SK-N-SH (cell line): ENCODE measurements at regions not wholly inside any gene's neighbourhood (a gene's known extent, or its start where the extent isn't known, plus 50 kb on each side); places are given as distances from the start of the nearest gene placed in this dataset.

Experiments
- CTCF ChIA-PET: fragments of 300-600, 350-600 bp; formaldehyde crosslinking; extraction: SDS; loops from one replicate; lab custom pipeline; 2021; lab: Yijun Ruan, JAX
- POLR2A ChIA-PET: fragments of 350-600 bp; sonication (Branson Sonifier 250); formaldehyde crosslinking; extraction: SDS; loops from one replicate; lab custom pipeline; 2020; ENCODE audit warnings: antibody characterized with exemption, inconsistent platforms; lab: Yijun Ruan, JAX
- DNase-seq: peaks from one replicate; pipeline ENCODE4 v3.0.0; 2012
- H2AFZ ChIP-seq: fragments of 200-600 bp; sonication (generic); 2 replicates; pipeline ENCODE4 v1.8.1; 2016; ENCODE audit warnings: antibody characterized with exemption, mild to moderate bottlenecking, low read depth
- H3F3A ChIP-seq: fragments of 200-600 bp; sonication (generic); replicated peaks from 2 replicates; pipeline ENCODE3; 2016; ENCODE audit warnings: antibody characterized with exemption, mild to moderate bottlenecking; ENCODE audit not compliant: insufficient read depth
- H3K27ac ChIP-seq, 2 experiments: fragments of 200-500 bp in 1 of 2; fragments of 200-600 bp in 1 of 2; sonication (Bioruptor generic) in 1 of 2; sonication (generic), shearing (Covaris generic) in 1 of 2; 2 replicates each; pipeline versions ENCODE4 v1.5.1 to v1.6.1; 2014 to 2016; ENCODE audit warnings: low read depth in 2 of 2, inconsistent platforms in 1 of 2, low read length in 1 of 2, mild to moderate bottlenecking in 1 of 2, mixed read lengths in 1 of 2
- H3K27me3 ChIP-seq: fragments of 200-600 bp; sonication (generic), shearing (Covaris generic); 2 replicates; pipeline ENCODE4 v1.6.1; 2016; ENCODE audit warnings: mixed run types; ENCODE audit not compliant: insufficient read depth
- H3K36me3 ChIP-seq, 2 experiments: fragments of 200-500 bp in 1 of 2; fragments of 200-600 bp in 1 of 2; sonication (Bioruptor generic) in 1 of 2; sonication (generic) in 1 of 2; replicated peaks in 1 of 2; 2 replicates each; pipeline versions ENCODE3 to v1.5.1; 2014 to 2016; ENCODE audit warnings: low read length in 1 of 2, mild to moderate bottlenecking in 1 of 2; ENCODE audit not compliant: insufficient read depth in 2 of 2, control insufficient read depth in 1 of 2
- H3K4me1 ChIP-seq, 2 experiments: fragments of 200-500 bp in 1 of 2; fragments of 200-600 bp in 1 of 2; sonication (Bioruptor generic) in 1 of 2; sonication (generic), shearing (Covaris generic) in 1 of 2; 2 replicates each; pipeline versions ENCODE4 v1.5.1 to v1.6.1; 2014 to 2016; ENCODE audit warnings: low read depth in 1 of 2, low read length in 1 of 2, mixed run types in 1 of 2; ENCODE audit not compliant: insufficient read depth in 2 of 2, control insufficient read depth in 1 of 2
- H3K4me2 ChIP-seq: fragments of 200-600 bp; sonication (generic), shearing (Covaris generic); 2 replicates; pipeline ENCODE4 v1.6.1; 2017; ENCODE audit warnings: mixed run types
- H3K4me3 ChIP-seq, 2 experiments: fragments of 200-500 bp in 1 of 2; fragments of 200-600 bp in 1 of 2; sonication (Bioruptor generic) in 1 of 2; sonication (generic), shearing (Covaris generic) in 1 of 2; 2 replicates each; pipeline versions ENCODE4 v1.5.1 to v1.8.1; 2014 to 2016; ENCODE audit warnings: low read depth in 2 of 2, inconsistent platforms in 1 of 2, low read length in 1 of 2, mild to moderate bottlenecking in 1 of 2, mixed read lengths in 1 of 2, moderate library complexity in 1 of 2
- H3K79me2 ChIP-seq: fragments of 200-600 bp; sonication (generic); 2 replicates; pipeline ENCODE4 v1.8.1; 2017; ENCODE audit warnings: mild to moderate bottlenecking; ENCODE audit not compliant: insufficient read depth
- H3K9ac ChIP-seq: fragments of 200-600 bp; sonication (generic); 2 replicates; pipeline ENCODE4 v1.6.1; 2017; ENCODE audit warnings: mixed run types
- H3K9me2 ChIP-seq: fragments of 200-600 bp; sonication (generic); 2 replicates; pipeline ENCODE4 v1.6.1; 2017; ENCODE audit warnings: mixed run types
- H3K9me3 ChIP-seq: fragments of 200-600 bp; sonication (generic); 2 replicates; pipeline ENCODE4 v1.6.1; 2017; ENCODE audit warnings: mixed run types, mild to moderate bottlenecking, moderate library complexity
- H4K20me1 ChIP-seq: fragments of 200-600 bp; sonication (generic); 2 replicates; pipeline ENCODE4 v1.6.1; 2017; ENCODE audit warnings: mild to moderate bottlenecking, mixed run types; ENCODE audit not compliant: insufficient read depth
- EP300 ChIP-seq, 2 experiments: IDR thresholded peaks; 2 replicates each; pipeline versions ENCODE4 v1.4.0 to v1.6.1; 2012; ENCODE audit warnings: borderline replicate concordance in 1 of 2, low read depth in 1 of 2, low read length in 1 of 2
- EZH2phosphoT487 ChIP-seq: fragments of 200-600 bp; sonication (generic); IDR thresholded peaks from 2 replicates; pipeline ENCODE4 v1.6.1; 2017; ENCODE audit warnings: low read depth, mixed run types, mild to moderate bottlenecking, antibody characterized with exemption, moderate library complexity, borderline replicate concordance
- FOSL2 ChIP-seq: IDR thresholded peaks from 2 replicates; pipeline ENCODE4 v1.4.0; 2012; ENCODE audit warnings: low read depth, mild to moderate bottlenecking, moderate library complexity, borderline replicate concordance
- FOXJ3 ChIP-seq: sonication (generic); formaldehyde crosslinking; IDR thresholded peaks from 2 replicates; pipeline ENCODE4 v1.5.1; 2020; ENCODE audit warnings: mild to moderate bottlenecking, missing genetic modification reagents
- FOXM1 ChIP-seq: IDR thresholded peaks from 2 replicates; pipeline ENCODE4 v1.4.0; 2012; ENCODE audit warnings: low read depth, mild to moderate bottlenecking
- GABPA ChIP-seq: IDR thresholded peaks from 2 replicates; pipeline ENCODE4 v1.4.0; 2012; ENCODE audit warnings: low read depth, mild to moderate bottlenecking
- GATA2 ChIP-seq: sonication (generic); formaldehyde crosslinking; IDR thresholded peaks from 2 replicates; pipeline ENCODE4 v1.5.0; 2020; ENCODE audit warnings: mild to moderate bottlenecking, missing genetic modification reagents
- JUND ChIP-seq: IDR thresholded peaks from 2 replicates; pipeline ENCODE4 v1.4.0; 2012
- MXI1 ChIP-seq: IDR thresholded peaks from 2 replicates; pipeline ENCODE4 v1.6.1; 2012; ENCODE audit warnings: mild to moderate bottlenecking, low read depth, low read length, improper control_type of control experiment
- NFIC ChIP-seq: IDR thresholded peaks from 2 replicates; pipeline ENCODE4 v1.4.0; 2012; ENCODE audit warnings: borderline replicate concordance
- NRF1 ChIP-seq: IDR thresholded peaks from 2 replicates; pipeline ENCODE4 v1.6.1; 2012; ENCODE audit warnings: low read depth, mild to moderate bottlenecking, low read length
- POLR2AphosphoS5 ChIP-seq: IDR thresholded peaks from 2 replicates; pipeline ENCODE4 v1.6.1; 2012; ENCODE audit warnings: low read depth, low read length
- RAD21 ChIP-seq: IDR thresholded peaks from 2 replicates; pipeline ENCODE4 v1.6.1; 2012; ENCODE audit warnings: mild to moderate bottlenecking, low read length
- RFX5 ChIP-seq: IDR thresholded peaks from 2 replicates; pipeline ENCODE4 v1.6.1; 2012; ENCODE audit warnings: mild to moderate bottlenecking, improper control_type of control experiment, low read length
- SIN3A ChIP-seq: IDR thresholded peaks from 2 replicates; pipeline ENCODE4 v1.6.1; 2012; ENCODE audit warnings: low read depth, mild to moderate bottlenecking, low read length, moderate library complexity, borderline replicate concordance
- SMC3 ChIP-seq: IDR thresholded peaks from 2 replicates; pipeline ENCODE4 v1.6.1; 2012; ENCODE audit warnings: low read depth, low read length, improper control_type of control experiment
- TAF1 ChIP-seq: IDR thresholded peaks from 2 replicates; pipeline ENCODE4 v1.6.1; 2012; ENCODE audit warnings: low read depth, mild to moderate bottlenecking, low read length, moderate library complexity, borderline replicate concordance
- TCF12 ChIP-seq: IDR thresholded peaks from 2 replicates; pipeline ENCODE4 v1.4.0; 2012
- TEAD4 ChIP-seq: IDR thresholded peaks from 2 replicates; pipeline ENCODE4 v1.4.0; 2012; ENCODE audit warnings: mild to moderate bottlenecking, borderline replicate concordance; ENCODE audit not compliant: insufficient read depth
- WGBS: methylation state at CpG from one replicate; pipeline ENCODE4 v1.1.6; 2017; ENCODE audit warnings: low lambda C conversion rate; 5-methylcytosine and 5-hydroxymethylcytosine counted together
- TF ChIP-seq, protein P1 (sequence below): IDR thresholded peaks from 2 replicates; pipeline ENCODE4 v1.4.0; 2012; ENCODE audit warnings: low read depth, borderline replicate concordance
- TF ChIP-seq, protein P2 (sequence below): fragments of 150-350 bp; IDR thresholded peaks from 2 replicates; pipeline ENCODE4 v1.6.1; 2017; ENCODE audit warnings: antibody characterized with exemption, low read length, low read depth, borderline replicate concordance
- TF ChIP-seq, protein P3 (sequence below): IDR thresholded peaks from 2 replicates; pipeline ENCODE4; 2012

DNA sequence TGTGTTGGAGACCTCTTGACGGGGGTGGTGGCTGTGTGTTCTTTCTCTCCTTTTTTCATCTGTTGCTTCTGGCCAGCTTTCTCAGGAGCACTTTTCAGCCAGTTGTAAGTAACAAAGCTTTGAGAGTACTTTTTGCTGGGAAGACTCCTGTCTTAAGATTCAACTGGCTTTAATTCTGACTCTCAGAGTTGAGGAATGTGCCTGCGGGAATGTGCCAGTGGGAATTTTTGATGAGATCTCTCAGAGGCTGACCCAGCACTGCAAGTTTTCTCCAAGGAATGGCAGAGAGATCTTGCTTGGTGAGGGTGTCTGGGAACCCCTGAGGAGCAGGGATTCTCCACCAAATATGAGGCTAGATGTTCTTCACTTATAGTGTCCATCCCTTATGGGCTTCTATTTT is 91.6 kb upstream of the OR9Q1 start:
- no peak overlapping the region for H3K27ac ChIP-seq
- ChIA-PET CTCF (interaction anchor here (1.0 kb wide), 1 partner anchor 1226 kb away, joined by 3 read pairs; no protein-coding TSS in a partner anchor), POLR2A (no interaction called here)
- no peaks in the 10 kb centered on the region for H3K9me3 ChIP-seq
- H2AFZ ChIP-seq: no peak overlapping the region
- no peaks in the 10 kb centered on the region for H3K9me2 ChIP-seq
- H3K79me2 ChIP-seq: no peaks in the 10 kb centered on the region
- H3K9ac ChIP-seq: no peak overlapping the region
- WGBS: 10% methylated on average over 2 of the region's 2 CpGs
- DNase-seq: no peak
- H3K4me2 ChIP-seq: no peak overlapping the region
- no peaks in the 10 kb centered on the region for H4K20me1 ChIP-seq
- H3K4me3 ChIP-seq: no peak overlapping the region
- H3K27me3 ChIP-seq: no peaks in the 10 kb centered on the region; the same call in 1 of the 2 replicates
- H3K36me3 ChIP-seq: no peaks in the 10 kb centered on the region
- TF ChIP-seq TEAD4: no peak
- TF ChIP-seq EP300 (IDR thresholded peaks at IDR 0.05; ENCODE audit: borderline replicate concordance in 1 of 2, low read depth in 1 of 2, low read length in 1 of 2): no peak
- no peak for TF ChIP-seq FOXM1
- TF ChIP-seq TAF1: no peak
- TF ChIP-seq NFIC: no peak
- no peak for TF ChIP-seq NRF1
- H3K4me1 ChIP-seq: no peaks in the 10 kb centered on the region
- no peaks in the 10 kb centered on the region for H3F3A ChIP-seq

DNA sequence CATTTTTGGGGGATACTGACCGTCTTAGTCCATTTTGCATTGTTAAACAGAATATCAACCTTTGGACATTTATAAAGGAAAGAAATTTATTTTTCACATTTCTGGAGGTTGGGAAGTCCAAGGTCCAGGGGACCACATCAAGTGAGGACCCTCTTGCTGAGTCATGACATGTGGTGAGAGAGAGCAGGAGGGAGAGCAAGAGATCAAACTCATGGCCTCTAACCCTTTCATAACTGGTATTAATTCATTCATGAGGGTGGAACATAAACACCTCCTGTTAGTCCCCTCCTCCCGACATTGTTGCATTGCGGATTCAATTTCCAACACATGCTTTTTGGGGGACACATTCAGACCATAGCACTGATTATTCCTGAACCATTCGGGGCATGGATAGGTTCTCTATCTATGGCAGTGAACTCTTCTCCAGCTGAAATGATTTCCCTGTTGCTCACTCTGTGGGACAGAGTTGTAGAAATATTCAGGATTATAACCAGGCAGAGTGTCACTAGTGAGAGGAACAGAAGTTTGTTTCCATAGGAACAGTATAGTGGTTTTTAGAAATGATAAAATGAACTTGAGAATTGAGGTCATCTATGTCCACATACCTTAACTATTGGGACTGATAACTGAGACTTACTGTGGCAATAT is 88.2 kb upstream of the OR9Q1 start:
- Histone ChIP-seq H3K4me2 (no peak overlapping the region), H3K27me3 (no peaks in the 10 kb centered on the region; the same call in 1 of the 2 replicates), H3F3A (no peaks in the 10 kb centered on the region), H3K9me2 (no peaks in the 10 kb centered on the region), H3K36me3 (no peaks in the 10 kb centered on the region), H3K4me1 (no peaks in the 10 kb centered on the region), H4K20me1 (no peaks in the 10 kb centered on the region), H3K9me3 (no peaks in the 10 kb centered on the region), H3K9ac (no peak overlapping the region)
- POLR2A ChIA-PET: no interaction called here
- CTCF ChIA-PET: no interaction called here
- 8% methylated on average over 4 of the region's 4 CpGs for WGBS
- TF ChIP-seq FOXJ3: no peak
- TF ChIP-seq SIN3A: no peak
- no peak for TF ChIP-seq JUND
- TF ChIP-seq FOSL2: no peak
- TF ChIP-seq EZH2phosphoT487: no peak
- no peak for TF ChIP-seq GABPA
- TF ChIP-seq, protein P1, sequence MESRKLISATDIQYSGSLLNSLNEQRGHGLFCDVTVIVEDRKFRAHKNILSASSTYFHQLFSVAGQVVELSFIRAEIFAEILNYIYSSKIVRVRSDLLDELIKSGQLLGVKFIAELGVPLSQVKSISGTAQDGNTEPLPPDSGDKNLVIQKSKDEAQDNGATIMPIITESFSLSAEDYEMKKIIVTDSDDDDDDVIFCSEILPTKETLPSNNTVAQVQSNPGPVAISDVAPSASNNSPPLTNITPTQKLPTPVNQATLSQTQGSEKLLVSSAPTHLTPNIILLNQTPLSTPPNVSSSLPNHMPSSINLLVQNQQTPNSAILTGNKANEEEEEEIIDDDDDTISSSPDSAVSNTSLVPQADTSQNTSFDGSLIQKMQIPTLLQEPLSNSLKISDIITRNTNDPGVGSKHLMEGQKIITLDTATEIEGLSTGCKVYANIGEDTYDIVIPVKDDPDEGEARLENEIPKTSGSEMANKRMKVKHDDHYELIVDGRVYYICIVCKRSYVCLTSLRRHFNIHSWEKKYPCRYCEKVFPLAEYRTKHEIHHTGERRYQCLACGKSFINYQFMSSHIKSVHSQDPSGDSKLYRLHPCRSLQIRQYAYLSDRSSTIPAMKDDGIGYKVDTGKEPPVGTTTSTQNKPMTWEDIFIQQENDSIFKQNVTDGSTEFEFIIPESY: no peak
- TF ChIP-seq POLR2AphosphoS5: no peak
- no peak for TF ChIP-seq EP300 (IDR thresholded peaks at IDR 0.05; ENCODE audit: borderline replicate concordance in 1 of 2, low read depth in 1 of 2, low read length in 1 of 2)
- TF ChIP-seq TCF12: no peak
- TF ChIP-seq NFIC: no peak
- TF ChIP-seq SMC3: no peak
- no peak for TF ChIP-seq GATA2 (CRISPR knock-in tag)
- TF ChIP-seq RAD21: no peak
- TF ChIP-seq, protein P2, sequence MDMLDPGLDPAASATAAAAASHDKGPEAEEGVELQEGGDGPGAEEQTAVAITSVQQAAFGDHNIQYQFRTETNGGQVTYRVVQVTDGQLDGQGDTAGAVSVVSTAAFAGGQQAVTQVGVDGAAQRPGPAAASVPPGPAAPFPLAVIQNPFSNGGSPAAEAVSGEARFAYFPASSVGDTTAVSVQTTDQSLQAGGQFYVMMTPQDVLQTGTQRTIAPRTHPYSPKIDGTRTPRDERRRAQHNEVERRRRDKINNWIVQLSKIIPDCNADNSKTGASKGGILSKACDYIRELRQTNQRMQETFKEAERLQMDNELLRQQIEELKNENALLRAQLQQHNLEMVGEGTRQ: no peak
- TF ChIP-seq TEAD4: no peak
- no peak for TF ChIP-seq MXI1
- TF ChIP-seq NRF1: no peak
- TF ChIP-seq, protein P3, sequence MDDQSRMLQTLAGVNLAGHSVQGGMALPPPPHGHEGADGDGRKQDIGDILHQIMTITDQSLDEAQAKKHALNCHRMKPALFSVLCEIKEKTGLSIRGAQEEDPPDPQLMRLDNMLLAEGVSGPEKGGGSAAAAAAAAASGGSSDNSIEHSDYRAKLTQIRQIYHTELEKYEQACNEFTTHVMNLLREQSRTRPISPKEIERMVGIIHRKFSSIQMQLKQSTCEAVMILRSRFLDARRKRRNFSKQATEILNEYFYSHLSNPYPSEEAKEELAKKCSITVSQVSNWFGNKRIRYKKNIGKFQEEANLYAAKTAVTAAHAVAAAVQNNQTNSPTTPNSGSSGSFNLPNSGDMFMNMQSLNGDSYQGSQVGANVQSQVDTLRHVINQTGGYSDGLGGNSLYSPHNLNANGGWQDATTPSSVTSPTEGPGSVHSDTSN: no peak
- TF ChIP-seq RFX5: no peak
- TF ChIP-seq, all 33 proteins: peak for 0
- H2AFZ ChIP-seq: no peak overlapping the region
- DNase-seq: no peak
- H3K4me3 ChIP-seq: no peak overlapping the region
- no peaks in the 10 kb centered on the region for H3K79me2 ChIP-seq
- no peak overlapping the region for H3K27ac ChIP-seq
